Limb (tissue), 2 donors: ENCODE measurements at regions not wholly inside any gene's neighbourhood (a gene's known extent, or its start where the extent isn't known, plus 50 kb on each side); places are given as distances from the start of the nearest gene placed in this dataset.

ENCODE experiments used
- DNase-seq, 2 donors: peaks; one replicate each; pipeline ENCODE4 v3.0.0-alpha.2; 2016; ENCODE audit errors: extremely low spot score in 2 of 2

- DNase-seq = no peak
Observed at GRCh38 chr12:24724814-24725213, 224.1 kb downstream of the BCAT1 start.

GRCh38 chr12:24723759-24724158 is 225.1 kb downstream of the BCAT1 start:
- DNase-seq = no peak

- DNase-seq = no peak
Observed at GRCh38 chr12:24721191-24721590, 227.7 kb downstream of the BCAT1 start.

GRCh38 chr12:24719293-24719721 is 229.6 kb downstream of the BCAT1 start:
- no peak for DNase-seq

- DNase-seq = no peak
Observed at GRCh38 chr12:24718617-24719016, 230.3 kb downstream of the BCAT1 start.

- DNase-seq = no peak
Observed at GRCh38 chr12:24714237-24714636, 234.7 kb downstream of the BCAT1 start.

- DNase-seq = no peak
Observed at GRCh38 chr12:24711056-24712008, 237.6 kb downstream of the BCAT1 start.

- no peak for DNase-seq
Observed at GRCh38 chr12:24709216-24709615, 239.7 kb downstream of the BCAT1 start.

GRCh38 chr12:24708718-24709117 is 240.2 kb downstream of the BCAT1 start:
- no peak for DNase-seq

- no peak for DNase-seq
Observed at GRCh38 chr12:24708043-24708442, 240.9 kb downstream of the BCAT1 start.

GRCh38 chr12:24707334-24707733 is 241.6 kb downstream of the BCAT1 start:
- no peak for DNase-seq

- no peak for DNase-seq
Observed at GRCh38 chr12:24705741-24706358, 243.1 kb downstream of the BCAT1 start.

GRCh38 chr12:24705216-24705615 is 243.7 kb downstream of the BCAT1 start:
- DNase-seq = no peak

GRCh38 chr12:24701343-24701742 is 247.6 kb downstream of the BCAT1 start:
- DNase-seq = no peak

GRCh38 chr12:24698972-24699371 is 249.9 kb downstream of the BCAT1 start:
- no peak for DNase-seq

- no peak for DNase-seq
Observed at GRCh38 chr12:24697769-24698168, 251.1 kb downstream of the BCAT1 start.

- no peak for DNase-seq
Observed at GRCh38 chr12:24697295-24697694, 251.6 kb downstream of the BCAT1 start.

GRCh38 chr12:24696800-24697199 is 252.1 kb downstream of the BCAT1 start:
- no peak for DNase-seq

- DNase-seq = no peak
Observed at GRCh38 chr12:24695657-24696329, 253.1 kb downstream of the BCAT1 start.

GRCh38 chr12:24695103-24695502 is 253.8 kb downstream of the BCAT1 start:
- DNase-seq = no peak

GRCh38 chr12:24688601-24689000 is 260.3 kb downstream of the BCAT1 start:
- no peak for DNase-seq

- DNase-seq = no peak
Observed at GRCh38 chr12:24681570-24681969, 267.3 kb downstream of the BCAT1 start.
